ENCODE measurements at regions not wholly inside any gene's neighbourhood (a gene's known extent, or its start where the extent isn't known, plus 50 kb on each side); places are given as distances from the start of the nearest gene placed in this dataset.
"Not testable (repeated sequence)": the region's sequence is repeated elsewhere in the genome, so short reads cannot be mapped to it uniquely, and the experiment has no call there.

DNA sequence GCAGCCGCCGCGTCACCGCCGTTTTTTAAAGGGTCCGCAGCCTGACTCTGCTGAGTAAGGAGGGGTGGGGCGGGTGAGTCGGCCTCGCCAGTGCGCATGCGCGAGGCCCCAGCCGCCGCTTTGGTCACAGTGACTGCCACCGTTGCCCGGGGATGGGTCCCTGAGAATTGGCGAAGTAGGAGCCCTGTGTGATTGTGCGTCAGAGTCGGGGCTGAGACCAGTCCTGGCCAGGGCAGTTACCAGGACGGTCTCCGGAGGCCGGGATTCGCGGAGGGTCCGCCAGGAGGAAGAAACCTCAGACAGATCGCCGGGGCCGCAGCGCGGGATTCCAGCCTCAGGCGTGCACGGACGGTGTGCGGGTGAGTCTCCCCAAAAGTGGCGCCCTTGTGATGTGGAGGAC is 1386.9 kb upstream of the PCDH10 start:
- not testable (repeated sequence) for TF ChIP-seq POLR2AphosphoS5 (IDR thresholded peaks at IDR 0.05; ENCODE audit: borderline replicate concordance, low read depth, low read length); EZH2 (IDR thresholded peaks at IDR 0.05)

All from SK-N-MC (cell line).